Naive B cell (primary cell): ENCODE measurements at regions not wholly inside any gene's neighbourhood (a gene's known extent, or its start where the extent isn't known, plus 50 kb on each side); places are given as distances from the start of the nearest gene placed in this dataset.
A peak's percentile ranks its signal among the peaks of the same experiment; 100 is the strongest.

Experiments
- ATAC-seq, 2 donors: fragments of 150-1000 bp; cut with Tn5 transposase; 2 replicates each; pipeline ENCODE4 v1.10.0; 2021; ENCODE audit warnings: low read depth in 2 of 2, mild to moderate bottlenecking in 2 of 2, moderate library complexity in 2 of 2
- DNase-seq: peaks from one replicate; pipeline ENCODE4 v3.0.0; 2022
- H3K27ac Mint-ChIP-seq, 6 donors: one replicate each; pipeline ENCODE4 v1.8.0; 2020 to 2022; ENCODE audit warnings: mild to moderate bottlenecking in 6 of 6, mixed read lengths in 6 of 6, moderate library complexity in 5 of 6, inconsistent platforms in 2 of 6
- H3K27me3 Mint-ChIP-seq, 3 donors: one replicate each; pipeline ENCODE4 v1.8.0; 2021 to 2022; ENCODE audit warnings: mixed read lengths in 3 of 3, mild to moderate bottlenecking in 1 of 3
- H3K36me3 Mint-ChIP-seq, 2 donors: one replicate each; pipeline ENCODE4 v1.8.0; 2020 to 2022; ENCODE audit warnings: mixed read lengths in 2 of 2, inconsistent platforms in 1 of 2, mild to moderate bottlenecking in 1 of 2
- H3K4me1 Mint-ChIP-seq, 3 donors: one replicate each; pipeline ENCODE4 v1.8.0; 2020 to 2022; ENCODE audit warnings: mixed read lengths in 3 of 3, inconsistent platforms in 1 of 3, mild to moderate bottlenecking in 1 of 3, moderate library complexity in 1 of 3
- H3K4me3 Mint-ChIP-seq, 8 donors: one replicate each; pipeline ENCODE4 v1.8.0; 2020 to 2022; ENCODE audit warnings: mild to moderate bottlenecking in 8 of 8, mixed read lengths in 8 of 8, moderate library complexity in 8 of 8, inconsistent platforms in 2 of 8
- H3K9me3 Mint-ChIP-seq, 7 donors: one replicate each; pipeline ENCODE4 v1.8.0; 2020 to 2022; ENCODE audit warnings: mixed read lengths in 7 of 7, mild to moderate bottlenecking in 5 of 7, inconsistent platforms in 2 of 7, moderate library complexity in 1 of 7

- Mint-ChIP-seq H3K27ac (no peak overlapping the region), H3K4me1 (no peaks in the 10 kb centered on the region), H3K36me3 (no peaks in the 10 kb centered on the region), H3K27me3 (peaks cover 0 to 6% (median 6%) of the 10 kb centered on the region in 3 donors), H3K9me3 (peaks cover 0 to 8% (median 0%) of the 10 kb centered on the region in 7 donors), H3K4me3 (no peak overlapping the region)
- ATAC-seq (no peak), DNase-seq (no peak)
These were observed 53.0 kb upstream of the WWC1 start for GRCh38 chr5:168238463-168238862.

- H3K4me1 Mint-ChIP-seq: no peaks in the 10 kb centered on the region
- DNase-seq (no peak), ATAC-seq (no peak)
- no peaks in the 10 kb centered on the region for H3K36me3 Mint-ChIP-seq
- H3K9me3 Mint-ChIP-seq: peaks cover 0 to 7% (median 0%) of the 10 kb centered on the region in 7 donors
- H3K27me3 Mint-ChIP-seq: peaks cover 0 to 6% (median 6%) of the 10 kb centered on the region in 3 donors
- no peak overlapping the region for H3K4me3 Mint-ChIP-seq
- peak overlapping the region in 1 of 6 donors; percentile 54 for H3K27ac Mint-ChIP-seq
These were observed 52.1 kb upstream of the WWC1 start for GRCh38 chr5:168239325-168239724.
